Neuronal stem cell (in vitro differentiated cells): ENCODE measurements at regions not wholly inside any gene's neighbourhood (a gene's known extent, or its start where the extent isn't known, plus 50 kb on each side); places are given as distances from the start of the nearest gene placed in this dataset.

Source experiments
- DNase-seq: peaks from one replicate; pipeline ENCODE4 v3.0.0-alpha.2; 2013; ENCODE audit warnings: low spot score
- H2AFZ ChIP-seq: one replicate; pipeline ENCODE4 v1.6.1; 2013; ENCODE audit warnings: mild to moderate bottlenecking, low read length, inconsistent platforms
- H2AK5ac ChIP-seq: 2 replicates; pipeline ENCODE4 v1.6.1; 2013; ENCODE audit warnings: low read depth, mild to moderate bottlenecking, inconsistent platforms, low read length, moderate library complexity, mixed read lengths
- H2BK120ac ChIP-seq: 2 replicates; pipeline ENCODE4 v1.6.1; 2013; ENCODE audit warnings: low read depth, mild to moderate bottlenecking, inconsistent platforms, low read length, moderate library complexity, mixed read lengths
- H2BK12ac ChIP-seq: one replicate; pipeline ENCODE4 v1.6.1; 2013; ENCODE audit warnings: low read length, inconsistent platforms
- H2BK15ac ChIP-seq: 2 replicates; pipeline ENCODE4 v1.6.1; 2013; ENCODE audit warnings: mild to moderate bottlenecking, low read length, inconsistent platforms, mixed read lengths
- H2BK5ac ChIP-seq: one replicate; pipeline ENCODE4 v1.6.1; 2013; ENCODE audit warnings: inconsistent platforms, mild to moderate bottlenecking, low read length, moderate library complexity
- H3K14ac ChIP-seq: one replicate; pipeline ENCODE4 v1.6.1; 2013; ENCODE audit warnings: low read length, inconsistent platforms
- H3K18ac ChIP-seq: 2 replicates; pipeline ENCODE4 v1.6.1; 2013; ENCODE audit warnings: low read length, inconsistent platforms
- H3K23ac ChIP-seq: 2 replicates; pipeline ENCODE4 v1.6.1; 2013; ENCODE audit warnings: low read depth, mild to moderate bottlenecking, mixed read lengths, low read length, inconsistent platforms; ENCODE audit not compliant: poor library complexity
- H3K27ac ChIP-seq: replicated peaks from 3 replicates; pipeline ENCODE4 v1.5.1; 2013; ENCODE audit warnings: low read length, inconsistent platforms
- H3K27me3 ChIP-seq, 3 experiments: 2 replicates each; pipeline ENCODE4 v1.6.1; 2013; ENCODE audit warnings: low read length in 3 of 3, mild to moderate bottlenecking in 2 of 3, inconsistent platforms in 1 of 3, low read depth in 1 of 3, mixed read lengths in 1 of 3, moderate library complexity in 1 of 3; ENCODE audit not compliant: control insufficient read depth in 3 of 3, insufficient read depth in 3 of 3
- H3K36me3 ChIP-seq, 2 donors: replicated peaks in 1 of 2; 2 replicates each; pipeline ENCODE4 v1.6.1; 2013; ENCODE audit warnings: low read length in 2 of 2; ENCODE audit not compliant: control insufficient read depth in 2 of 2, insufficient read depth in 2 of 2
- H3K4ac ChIP-seq: 2 replicates; pipeline ENCODE4 v1.6.1; 2013; ENCODE audit warnings: inconsistent platforms, mild to moderate bottlenecking, low read length, moderate library complexity
- H3K4me1 ChIP-seq, 2 donors: 1 replicate in 1 of 2; 2 replicates in 1 of 2; pipeline ENCODE4 v1.6.1; 2013; ENCODE audit warnings: low read length in 2 of 2, low read depth in 1 of 2; ENCODE audit not compliant: control insufficient read depth in 2 of 2, insufficient read depth in 1 of 2
- H3K4me2 ChIP-seq: one replicate; pipeline ENCODE4 v1.6.1; 2013; ENCODE audit warnings: mild to moderate bottlenecking, low read length, inconsistent platforms; ENCODE audit not compliant: insufficient read depth, poor library complexity, severe bottlenecking
- H3K4me3 ChIP-seq, 2 donors: 2 replicates each; pipeline ENCODE4 v1.5.1; 2013; ENCODE audit warnings: low read length in 2 of 2, mild to moderate bottlenecking in 2 of 2, inconsistent platforms in 1 of 2, moderate library complexity in 1 of 2
- H3K79me1 ChIP-seq: one replicate; pipeline ENCODE4 v1.6.1; 2013; ENCODE audit warnings: low read depth, mild to moderate bottlenecking, inconsistent platforms, low read length, moderate library complexity
- H3K9ac ChIP-seq: one replicate; pipeline ENCODE4 v1.6.1; 2013; ENCODE audit warnings: mild to moderate bottlenecking, low read depth, low read length, inconsistent platforms; ENCODE audit not compliant: poor library complexity
- H3K9me3 ChIP-seq, 2 donors: replicated peaks in 1 of 2; 2 replicates each; pipeline versions ENCODE3 to v1.6.1; 2013; ENCODE audit warnings: low read length in 2 of 2, mild to moderate bottlenecking in 2 of 2, inconsistent platforms in 1 of 2, low read depth in 1 of 2, mixed read lengths in 1 of 2, moderate library complexity in 1 of 2; ENCODE audit not compliant: control insufficient read depth in 2 of 2, insufficient read depth in 1 of 2
- H4K8ac ChIP-seq: one replicate; pipeline ENCODE4 v1.6.1; 2013; ENCODE audit warnings: low read depth, mild to moderate bottlenecking, inconsistent platforms, low read length, moderate library complexity
- H4K91ac ChIP-seq: one replicate; pipeline ENCODE4 v1.6.1; 2013; ENCODE audit warnings: low read length, low read depth, mild to moderate bottlenecking, inconsistent platforms; ENCODE audit not compliant: poor library complexity
- WGBS, 2 donors: extraction: QIAGEN DNeasy Blood & Tissue Kit; methylation state at CpG; one replicate each; pipeline ENCODE4 v1.1.7; 2013; ENCODE audit warnings: missing lambda C conversion rate in 2 of 2, mixed read lengths in 1 of 2; ENCODE audit not compliant: insufficient read length in 2 of 2, insufficient replicate concordance in 1 of 2; ENCODE audit errors: extremely low coverage in 2 of 2; 5-methylcytosine and 5-hydroxymethylcytosine counted together

DNA sequence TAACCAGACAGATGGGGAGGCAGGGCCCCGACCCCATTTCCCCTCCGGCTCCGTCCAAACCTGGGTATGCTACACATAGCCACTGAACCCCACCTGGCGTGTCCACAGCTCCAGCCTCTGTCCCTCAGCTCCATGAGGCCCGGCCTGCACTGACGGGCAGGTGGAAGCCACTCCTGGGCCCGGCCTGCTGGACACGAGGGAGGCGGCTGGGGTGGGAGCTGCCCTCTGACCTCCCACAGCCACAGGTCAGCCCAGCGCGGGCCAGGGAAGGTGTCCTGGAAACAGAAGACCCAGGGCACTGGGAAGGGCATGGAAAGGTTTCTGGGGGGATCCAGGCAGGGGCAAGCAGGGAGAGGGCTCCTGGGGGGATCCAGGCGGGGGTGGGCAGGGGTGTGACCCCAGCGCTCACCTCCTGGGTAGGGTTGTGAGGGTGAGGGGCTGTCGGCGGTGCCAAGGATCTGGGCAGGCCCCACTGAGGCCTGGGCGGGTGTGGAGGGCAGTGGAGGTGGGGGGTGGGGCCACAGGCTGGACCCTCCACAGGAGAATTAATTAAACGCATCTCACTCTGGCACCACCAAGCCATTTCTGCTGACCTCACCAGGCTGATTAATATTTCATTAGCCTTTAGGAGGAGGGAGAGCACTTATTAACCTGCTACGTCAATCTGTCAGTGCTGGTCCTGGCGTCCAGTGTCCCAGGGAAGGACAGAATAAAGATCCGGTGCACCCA is 108.9 kb downstream of the UNCX start:
- Histone ChIP-seq H3K79me1 (no peaks in the 10 kb centered on the region), H3K23ac (no peak overlapping the region), H3K14ac (peak overlapping the region; percentile 14), H3K9ac (no peak overlapping the region), H2BK120ac (no peak overlapping the region), H3K4ac (no peak overlapping the region), H2AFZ (no peak overlapping the region), H3K18ac (peak overlapping the region; percentile 93), H3K4me2 (no peak overlapping the region), H2BK5ac (peak overlapping the region; percentile 3), H2AK5ac (peak overlapping the region; percentile 98), H3K4me1 (peaks cover 0 to 7% of the 10 kb centered on the region in 2 donors), H4K91ac (no peak overlapping the region), H2BK15ac (peak overlapping the region; percentile 85), H2BK12ac (no peak overlapping the region), H4K8ac (no peak overlapping the region), H3K27ac (no peak overlapping the region), H3K4me3 (no peak overlapping the region), H3K27me3 (peaks cover 0 to 7% (median 0%) of the 10 kb centered on the region in 3 experiments), H3K36me3 (no peaks in the 10 kb centered on the region), H3K9me3 (no peaks in the 10 kb centered on the region)
- WGBS, 2 donors: no CpG with 5 or more reads among the region's 20 CpGs
- DNase-seq: no peak

GRCh38 chr7:1342090-1342640 is 109.5 kb downstream of the UNCX start:
- Histone ChIP-seq H2BK12ac (no peak overlapping the region), H3K79me1 (no peaks in the 10 kb centered on the region), H3K4me3 (no peak overlapping the region), H4K8ac (no peak overlapping the region), H3K4me2 (no peak overlapping the region), H3K14ac (no peak overlapping the region), H2BK5ac (no peak overlapping the region), H3K9ac (no peak overlapping the region), H2AK5ac (peak overlapping the region; percentile 98), H3K4ac (no peak overlapping the region), H2BK15ac (peak overlapping the region; percentile 49), H3K27ac (no peak overlapping the region), H3K27me3 (peaks cover 0 to 10% (median 0%) of the 10 kb centered on the region in 3 experiments), H2AFZ (no peak overlapping the region), H3K36me3 (no peaks in the 10 kb centered on the region), H3K4me1 (peaks cover 0 to 7% of the 10 kb centered on the region in 2 donors), H3K9me3 (no peaks in the 10 kb centered on the region), H4K91ac (no peak overlapping the region), H2BK120ac (no peak overlapping the region), H3K18ac (peak overlapping the region; percentile 66), H3K23ac (no peak overlapping the region)
- WGBS, 2 donors: no CpG with 5 or more reads among the region's 12 CpGs
- DNase-seq: no peak

- Histone ChIP-seq H3K36me3 (no peaks in the 10 kb centered on the region), H2BK120ac (no peak overlapping the region), H3K4me3 (no peak overlapping the region), H3K4me2 (no peak overlapping the region), H3K27ac (no peak overlapping the region), H4K8ac (no peak overlapping the region), H3K9ac (no peak overlapping the region), H2AK5ac (peak overlapping the region; percentile 86), H3K14ac (no peak overlapping the region), H3K9me3 (no peaks in the 10 kb centered on the region), H3K23ac (no peak overlapping the region), H3K27me3 (peaks cover 0 to 16% (median 0%) of the 10 kb centered on the region in 3 experiments), H4K91ac (no peak overlapping the region), H2AFZ (no peak overlapping the region), H3K79me1 (no peaks in the 10 kb centered on the region), H3K18ac (peak overlapping the region; percentile 59), H3K4me1 (peaks cover 0 to 9% of the 10 kb centered on the region in 2 donors), H2BK15ac (peak overlapping the region; percentile 64), H3K4ac (no peak overlapping the region), H2BK12ac (peak overlapping the region; percentile 41), H2BK5ac (peak overlapping the region; percentile 48)
- no peak for DNase-seq
- WGBS, 2 donors: no CpG with 5 or more reads among the region's 10 CpGs
Measured at GRCh38 chr7:1343551-1343950, 110.9 kb downstream of the UNCX start.

DNA sequence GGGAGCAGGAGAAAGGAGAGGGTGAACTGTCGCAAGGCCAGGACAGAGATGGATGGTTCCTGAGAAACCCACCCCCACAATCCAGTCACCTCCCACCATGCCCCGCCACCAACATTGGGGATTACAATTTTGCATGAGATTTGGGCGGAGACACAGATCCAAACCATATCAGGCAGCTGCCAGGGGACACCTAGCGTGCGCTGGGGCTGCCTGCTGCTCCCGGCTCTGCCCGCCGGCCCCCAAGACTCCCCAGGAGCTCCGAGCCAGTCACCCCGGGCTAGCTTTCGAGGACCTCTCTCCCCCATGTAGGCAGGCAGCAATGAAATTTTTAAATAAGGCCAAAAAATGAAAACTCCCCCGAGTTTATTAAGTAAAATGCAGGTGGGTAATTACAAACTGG is 111.7 kb downstream of the UNCX start:
- no peak overlapping the region for H4K91ac ChIP-seq
- peaks cover 0 to 9% of the 10 kb centered on the region in 2 donors for H3K4me1 ChIP-seq
- H3K18ac ChIP-seq: no peak overlapping the region
- H2BK120ac ChIP-seq: no peak overlapping the region
- no peak overlapping the region for H3K4me2 ChIP-seq
- no peak overlapping the region for H2AFZ ChIP-seq
- no peak overlapping the region for H3K4me3 ChIP-seq
- no peak overlapping the region for H4K8ac ChIP-seq
- H3K27ac ChIP-seq: no peak overlapping the region
- H3K14ac ChIP-seq: no peak overlapping the region
- no peaks in the 10 kb centered on the region for H3K36me3 ChIP-seq
- peaks cover 0 to 25% (median 0%) of the 10 kb centered on the region in 3 experiments for H3K27me3 ChIP-seq
- no peak overlapping the region for H3K9ac ChIP-seq
- H3K9me3 ChIP-seq: no peaks in the 10 kb centered on the region
- H3K79me1 ChIP-seq: peaks cover under 1% of the 10 kb centered on the region
- no peak overlapping the region for H2BK15ac ChIP-seq
- H3K4ac ChIP-seq: no peak overlapping the region
- no peak overlapping the region for H2BK5ac ChIP-seq
- DNase-seq: no peak
- no peak overlapping the region for H2BK12ac ChIP-seq
- no CpG with 5 or more reads among the region's 12 CpGs for WGBS, 2 donors
- no peak overlapping the region for H2AK5ac ChIP-seq
- peak overlapping the region; percentile 47 for H3K23ac ChIP-seq
